ENCODE measurements at regions not wholly inside any gene's neighbourhood (a gene's known extent, or its start where the extent isn't known, plus 50 kb on each side); places are given as distances from the start of the nearest gene placed in this dataset.
A peak's percentile ranks its signal among the peaks of the same experiment; 100 is the strongest.

DNA sequence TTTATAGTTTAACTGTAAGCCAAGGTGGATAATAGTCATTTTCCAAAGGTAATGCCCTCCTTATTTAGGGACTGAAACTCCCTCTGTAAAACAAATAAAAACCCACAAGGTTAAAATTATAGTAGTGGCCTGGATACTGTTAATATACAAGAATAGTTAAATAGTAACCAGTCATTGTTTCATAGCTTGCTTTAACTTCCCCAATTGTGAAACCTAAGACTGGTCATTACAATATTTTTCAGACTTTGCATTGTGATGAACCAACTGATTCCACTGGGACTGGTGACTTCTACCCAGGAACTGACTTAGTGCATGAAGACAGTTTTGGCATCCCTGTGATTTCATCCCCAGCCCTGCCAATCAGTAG lies 162.6 kb downstream of the SMC2 start:
- DNase-seq = no peak
- no peaks in the 10 kb centered on the region for H3K27me3 ChIP-seq (ENCODE audit: control insufficient read depth, insufficient read depth, low read length)
- H3K4me3 ChIP-seq (ENCODE audit: insufficient read depth, low read depth, low read length) = no peak overlapping the region
- no peaks in the 10 kb centered on the region for H3K36me3 ChIP-seq (replicated peaks; ENCODE audit: control insufficient read depth, insufficient read depth, low read length)

DNA sequence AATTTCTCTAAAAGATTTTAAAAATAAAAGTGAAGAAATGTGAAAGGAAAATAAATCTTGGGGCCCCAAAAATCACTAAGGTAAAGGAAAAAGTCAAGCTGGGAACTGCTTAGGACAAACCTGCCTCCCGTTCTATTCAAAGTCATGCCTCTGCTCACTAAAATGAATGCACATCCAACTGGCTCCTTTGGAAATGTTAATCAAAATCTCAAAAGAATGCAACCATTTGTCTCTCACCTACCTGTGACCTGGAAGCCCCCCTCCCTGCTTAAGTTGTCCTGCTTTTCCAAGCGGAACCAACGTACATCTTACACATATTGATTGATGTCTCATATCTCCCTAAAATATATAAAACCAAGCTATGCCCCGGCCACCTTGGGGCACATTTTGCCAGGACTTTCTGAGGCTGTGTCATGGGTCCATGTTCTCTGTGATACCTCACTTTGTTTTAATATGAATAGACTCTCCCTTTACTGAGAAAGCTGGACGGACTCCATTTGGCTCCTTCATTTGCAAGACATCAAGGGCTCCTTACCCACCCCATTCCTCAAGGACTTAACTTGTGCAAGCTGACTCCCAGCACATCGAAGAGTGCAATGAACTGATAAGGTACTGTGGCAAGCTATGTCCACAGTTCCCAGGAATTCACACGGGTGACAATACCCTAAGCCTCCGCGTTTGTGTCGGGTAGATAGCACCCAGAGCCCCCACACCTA lies 164.3 kb downstream of the SMC2 start:
- no peak for DNase-seq
- H3K27me3 ChIP-seq (ENCODE audit: control insufficient read depth, insufficient read depth, low read length) = no peaks in the 10 kb centered on the region
- H3K4me3 ChIP-seq (ENCODE audit: insufficient read depth, low read depth, low read length) = peak overlapping the region; percentile 12; the same call in 1 of the 2 replicates
- no peaks in the 10 kb centered on the region for H3K36me3 ChIP-seq (replicated peaks; ENCODE audit: control insufficient read depth, insufficient read depth, low read length)

DNA sequence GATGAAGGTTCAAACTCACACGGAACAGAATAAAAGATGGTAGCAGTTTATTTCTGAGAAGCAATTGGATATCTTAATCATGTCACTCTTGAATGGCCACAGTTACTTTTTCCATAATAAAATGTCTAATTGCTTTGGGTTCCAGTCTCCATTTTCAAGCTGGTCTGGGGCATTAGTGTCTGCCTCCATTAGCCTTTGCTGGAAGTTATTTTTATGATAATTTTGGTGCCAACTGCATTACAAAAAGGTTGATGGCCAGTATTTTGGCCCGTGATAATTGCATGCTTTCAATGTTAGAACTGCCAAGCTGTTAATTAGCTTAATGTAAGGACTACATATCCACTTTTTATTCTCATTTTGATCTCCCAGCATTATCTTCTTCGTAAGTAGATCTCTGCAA lies 165.9 kb downstream of the SMC2 start:
- DNase-seq = no peak
- Histone ChIP-seq H3K36me3 (replicated peaks; ENCODE audit: control insufficient read depth, insufficient read depth, low read length) (no peaks in the 10 kb centered on the region), H3K4me3 (ENCODE audit: insufficient read depth, low read depth, low read length) (no peak overlapping the region), H3K27me3 (ENCODE audit: control insufficient read depth, insufficient read depth, low read length) (no peaks in the 10 kb centered on the region)

DNA sequence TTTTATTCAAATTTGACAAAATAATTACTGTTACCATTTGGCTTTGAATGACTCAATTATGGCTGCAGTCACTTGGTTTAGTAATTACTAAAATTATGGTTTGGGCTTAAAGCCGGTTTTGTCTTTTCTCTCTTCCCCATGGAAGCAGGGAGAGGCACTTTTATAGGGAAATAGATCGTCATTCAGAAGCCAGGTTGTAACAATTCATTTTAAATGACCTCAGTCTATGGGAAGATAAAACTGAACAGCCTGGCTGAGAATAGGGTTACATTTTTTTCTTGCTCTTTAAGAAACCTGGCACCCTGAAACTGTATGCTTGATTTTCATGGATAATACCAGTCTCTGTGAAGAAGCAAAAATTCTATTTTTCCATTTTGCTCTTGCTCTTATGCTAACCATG lies 169.8 kb downstream of the SMC2 start:
- no peaks in the 10 kb centered on the region for H3K27me3 ChIP-seq (ENCODE audit: control insufficient read depth, insufficient read depth, low read length)
- no peak for DNase-seq
- H3K4me3 ChIP-seq (ENCODE audit: insufficient read depth, low read depth, low read length) = no peak overlapping the region
- no peaks in the 10 kb centered on the region for H3K36me3 ChIP-seq (replicated peaks; ENCODE audit: control insufficient read depth, insufficient read depth, low read length)

DNA sequence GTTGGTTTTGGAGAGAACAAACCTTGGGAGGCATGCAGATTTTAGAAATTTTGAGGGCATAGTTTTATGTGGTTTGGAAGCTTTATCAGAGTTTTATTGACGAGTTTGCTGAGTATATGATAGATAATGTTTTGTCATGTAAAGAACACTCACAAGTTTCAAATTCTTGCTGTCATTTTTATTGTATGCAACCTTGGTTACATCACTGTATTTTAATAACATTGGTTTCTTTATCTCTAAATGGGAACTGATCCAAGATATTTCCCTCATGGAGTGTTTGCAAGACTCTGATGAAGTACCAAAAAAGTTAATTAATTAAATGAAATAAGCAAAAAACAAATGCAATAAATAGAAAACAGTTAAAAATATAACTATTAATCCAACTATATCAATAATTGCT lies 170.3 kb downstream of the SMC2 start:
- Histone ChIP-seq H3K4me3 (ENCODE audit: insufficient read depth, low read depth, low read length) (no peak overlapping the region), H3K27me3 (ENCODE audit: control insufficient read depth, insufficient read depth, low read length) (no peaks in the 10 kb centered on the region), H3K36me3 (replicated peaks; ENCODE audit: control insufficient read depth, insufficient read depth, low read length) (no peaks in the 10 kb centered on the region)
- no peak for DNase-seq

DNA sequence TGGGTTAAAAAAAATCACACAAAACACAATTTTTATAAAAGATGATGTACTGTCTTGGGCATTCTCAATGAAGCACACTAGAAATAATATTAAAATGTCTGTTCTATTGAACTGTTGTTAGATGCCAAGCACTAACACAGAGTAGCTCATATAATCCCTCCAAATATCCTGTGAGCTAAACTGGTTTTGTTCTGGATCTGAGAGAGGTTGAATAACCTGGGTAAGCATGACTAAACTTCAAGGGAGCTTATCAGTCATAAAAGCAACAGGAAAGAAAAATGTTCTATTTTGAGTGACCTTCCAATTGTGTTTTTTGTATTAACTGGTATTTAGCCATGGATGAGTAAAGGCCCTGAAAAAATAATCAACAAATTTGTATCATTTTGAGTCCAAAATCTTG lies 175.3 kb downstream of the SMC2 start:
- no peak overlapping the region for H3K4me3 ChIP-seq (ENCODE audit: insufficient read depth, low read depth, low read length)
- H3K36me3 ChIP-seq (replicated peaks; ENCODE audit: control insufficient read depth, insufficient read depth, low read length) = no peaks in the 10 kb centered on the region
- H3K27me3 ChIP-seq (ENCODE audit: control insufficient read depth, insufficient read depth, low read length) = no peaks in the 10 kb centered on the region
- no peak for DNase-seq

DNA sequence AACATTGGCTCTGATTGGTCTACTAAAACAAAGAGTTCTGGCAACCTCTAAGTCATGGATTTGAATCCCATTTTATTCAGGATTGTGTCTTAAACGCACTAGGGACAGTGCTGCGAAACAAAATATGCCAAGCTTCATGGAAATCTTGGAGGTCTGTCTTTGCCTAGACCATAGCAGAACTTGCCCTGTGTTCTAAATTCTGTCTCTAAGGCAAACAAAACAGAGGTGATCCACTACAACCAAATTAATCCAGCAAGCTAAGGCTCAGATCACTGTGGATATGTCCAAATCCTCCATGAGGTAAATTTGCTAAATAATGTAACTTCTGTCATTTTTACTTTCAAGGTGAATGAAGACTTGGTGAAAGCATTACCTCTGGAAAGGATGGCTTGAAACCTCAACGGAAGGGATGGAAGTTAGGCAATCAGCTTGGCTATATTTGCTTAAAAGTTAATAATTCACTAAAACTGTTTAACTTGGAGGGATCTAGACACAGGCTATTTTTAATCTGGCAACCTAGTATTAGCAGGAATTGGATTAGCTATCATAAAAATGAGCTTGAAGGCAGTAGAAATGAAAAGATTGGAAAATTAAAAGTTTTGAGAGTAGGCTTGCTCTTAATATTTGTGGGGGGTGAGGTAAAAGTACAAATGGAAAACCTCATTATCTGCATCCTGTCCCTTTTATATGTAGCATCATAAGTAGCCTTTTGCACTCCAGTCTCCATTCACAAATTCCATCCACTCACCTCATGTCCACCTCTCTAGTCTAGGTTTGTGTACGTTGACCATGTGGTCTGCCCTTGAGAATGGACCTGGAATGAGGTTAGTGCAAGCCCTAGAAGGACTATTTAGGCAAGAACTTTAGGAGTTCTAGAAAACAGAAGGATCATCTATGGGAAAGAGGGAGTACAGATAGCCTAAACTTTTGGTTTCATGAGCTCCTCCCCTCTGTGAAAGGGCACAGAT lies 176.2 kb downstream of the SMC2 start:
- Histone ChIP-seq H3K4me3 (ENCODE audit: insufficient read depth, low read depth, low read length) (no peak overlapping the region), H3K27me3 (ENCODE audit: control insufficient read depth, insufficient read depth, low read length) (no peaks in the 10 kb centered on the region), H3K36me3 (replicated peaks; ENCODE audit: control insufficient read depth, insufficient read depth, low read length) (no peaks in the 10 kb centered on the region)
- no peak for DNase-seq

DNA sequence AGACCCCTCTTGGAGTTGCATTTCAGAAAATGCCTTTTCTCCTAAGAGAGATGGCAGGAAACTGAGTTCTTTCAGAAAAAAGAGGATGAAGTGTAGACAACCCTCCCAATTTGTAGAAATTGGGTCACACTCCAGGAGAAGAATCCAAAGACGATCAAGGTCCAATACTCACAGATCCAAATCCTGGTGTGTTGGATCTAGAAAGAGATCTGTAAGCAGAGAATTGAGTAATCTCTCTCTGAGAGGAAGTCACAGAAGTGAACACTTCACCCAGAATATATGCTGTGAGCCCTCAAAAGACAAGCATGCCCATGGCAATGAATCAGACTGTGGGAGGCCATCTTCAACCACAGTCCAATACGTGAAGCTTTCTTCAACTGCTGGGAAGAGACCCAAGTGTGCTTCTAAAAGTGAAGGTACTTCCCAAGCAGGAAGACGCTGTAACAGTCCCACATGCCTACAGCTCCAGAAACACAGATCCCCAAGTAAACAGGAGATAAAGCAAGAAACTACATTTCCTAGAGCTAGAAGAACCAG lies 182.7 kb downstream of the SMC2 start:
- Histone ChIP-seq H3K36me3 (replicated peaks; ENCODE audit: control insufficient read depth, insufficient read depth, low read length) (no peaks in the 10 kb centered on the region), H3K27me3 (ENCODE audit: control insufficient read depth, insufficient read depth, low read length) (no peaks in the 10 kb centered on the region), H3K4me3 (ENCODE audit: insufficient read depth, low read depth, low read length) (no peak overlapping the region)
- no peak for DNase-seq

DNA sequence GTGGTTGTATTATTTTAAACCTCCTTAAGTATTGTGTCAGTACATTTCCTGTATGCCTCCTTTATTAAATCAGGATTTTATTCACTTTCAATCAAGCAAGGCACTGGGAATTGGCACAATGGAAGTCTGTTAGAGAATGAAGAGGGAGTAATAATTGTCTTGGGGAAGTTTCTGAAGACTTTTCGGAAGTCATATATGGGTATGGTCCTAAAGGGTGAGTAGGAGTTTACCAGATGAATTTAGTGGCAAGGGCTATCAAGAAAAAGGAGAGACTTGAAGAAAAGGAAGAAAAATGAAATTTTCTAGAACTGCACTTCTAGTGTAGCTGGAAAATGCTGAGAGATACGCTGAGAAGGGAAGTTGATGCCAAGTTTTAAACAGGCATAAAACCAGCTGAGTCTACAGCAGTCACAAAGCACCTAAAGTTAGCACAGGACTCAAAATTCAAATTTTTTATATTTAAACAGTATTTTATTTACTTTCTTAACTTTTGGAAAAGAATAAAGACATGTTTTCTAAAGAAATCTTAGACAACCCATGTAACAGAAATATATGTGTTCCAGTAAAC lies 184.9 kb downstream of the SMC2 start:
- no peak for DNase-seq
- Histone ChIP-seq H3K36me3 (replicated peaks; ENCODE audit: control insufficient read depth, insufficient read depth, low read length) (no peaks in the 10 kb centered on the region), H3K27me3 (ENCODE audit: control insufficient read depth, insufficient read depth, low read length) (no peaks in the 10 kb centered on the region), H3K4me3 (ENCODE audit: insufficient read depth, low read depth, low read length) (no peak overlapping the region)

DNA sequence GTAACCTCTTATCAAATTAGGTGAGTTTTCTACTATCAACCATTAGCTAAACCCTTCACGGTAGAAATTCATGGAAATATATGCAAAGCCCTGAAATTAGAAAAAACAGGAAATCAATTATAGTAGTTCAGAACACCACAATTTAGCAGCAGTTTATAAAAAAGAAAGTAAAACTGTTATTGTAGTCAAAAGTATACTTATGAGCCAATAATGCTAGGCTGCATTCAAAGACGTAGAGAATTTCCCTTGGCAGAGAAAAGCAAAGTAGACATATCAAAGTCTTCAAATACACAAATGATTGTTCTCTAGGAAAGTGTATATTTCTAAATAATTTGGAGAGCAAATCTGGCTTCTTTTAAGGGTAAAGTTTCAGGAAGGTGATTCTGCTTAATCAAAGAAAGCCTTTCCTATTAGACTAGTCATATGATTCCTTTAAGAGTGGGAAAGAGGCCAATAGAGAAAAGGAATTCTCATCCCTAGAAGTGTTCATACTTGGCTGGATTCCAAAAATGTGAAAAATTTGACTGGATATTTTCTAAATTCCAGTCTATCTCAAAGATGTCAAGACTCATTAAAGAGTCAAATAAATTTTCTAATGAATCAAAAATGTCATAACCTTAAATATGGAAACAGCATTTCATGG lies 185.5 kb downstream of the SMC2 start:
- no peak for DNase-seq
- Histone ChIP-seq H3K36me3 (replicated peaks; ENCODE audit: control insufficient read depth, insufficient read depth, low read length) (no peaks in the 10 kb centered on the region), H3K27me3 (ENCODE audit: control insufficient read depth, insufficient read depth, low read length) (no peaks in the 10 kb centered on the region), H3K4me3 (ENCODE audit: insufficient read depth, low read depth, low read length) (no peak overlapping the region)

DNA sequence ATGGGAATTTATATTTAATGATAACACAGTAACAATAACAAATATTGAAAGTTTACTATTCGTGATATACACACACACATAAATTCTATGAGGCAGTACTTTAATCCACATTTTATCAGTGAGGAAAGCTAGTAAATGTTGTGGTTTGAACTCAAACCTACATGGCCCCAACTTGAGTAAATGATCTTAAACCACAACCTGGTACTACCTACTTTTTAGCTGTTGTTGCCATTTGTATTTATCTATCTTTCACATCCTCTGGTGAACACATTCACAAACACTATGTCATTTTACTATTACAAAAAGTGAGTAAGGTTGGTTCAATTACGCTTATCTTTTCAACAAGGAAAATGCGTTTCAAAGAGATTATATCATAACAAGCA lies 186.1 kb downstream of the SMC2 start:
- Histone ChIP-seq H3K27me3 (ENCODE audit: control insufficient read depth, insufficient read depth, low read length) (no peaks in the 10 kb centered on the region), H3K4me3 (ENCODE audit: insufficient read depth, low read depth, low read length) (no peak overlapping the region), H3K36me3 (replicated peaks; ENCODE audit: control insufficient read depth, insufficient read depth, low read length) (no peaks in the 10 kb centered on the region)
- DNase-seq = no peak

DNA sequence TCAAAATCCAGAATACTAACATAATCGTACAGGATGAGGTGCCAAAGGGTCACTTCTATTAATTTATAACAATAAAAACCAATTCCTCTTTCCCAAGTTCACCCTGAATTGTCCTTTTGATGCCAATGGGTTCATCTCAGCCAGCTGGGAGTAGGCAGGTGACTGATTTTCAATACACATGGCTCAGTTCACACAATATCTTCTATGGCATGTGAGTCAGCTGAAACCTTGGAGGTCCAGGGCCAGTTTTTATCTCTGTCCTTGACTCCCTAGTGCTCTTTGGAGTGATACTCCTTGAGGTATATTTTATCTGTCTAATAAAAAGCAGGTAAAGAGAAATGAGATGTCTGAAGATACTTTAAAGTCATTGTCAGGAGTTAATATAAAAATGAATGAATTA lies 186.6 kb downstream of the SMC2 start:
- Histone ChIP-seq H3K36me3 (replicated peaks; ENCODE audit: control insufficient read depth, insufficient read depth, low read length) (no peaks in the 10 kb centered on the region), H3K4me3 (ENCODE audit: insufficient read depth, low read depth, low read length) (no peak overlapping the region), H3K27me3 (ENCODE audit: control insufficient read depth, insufficient read depth, low read length) (no peaks in the 10 kb centered on the region)
- DNase-seq = no peak

DNA sequence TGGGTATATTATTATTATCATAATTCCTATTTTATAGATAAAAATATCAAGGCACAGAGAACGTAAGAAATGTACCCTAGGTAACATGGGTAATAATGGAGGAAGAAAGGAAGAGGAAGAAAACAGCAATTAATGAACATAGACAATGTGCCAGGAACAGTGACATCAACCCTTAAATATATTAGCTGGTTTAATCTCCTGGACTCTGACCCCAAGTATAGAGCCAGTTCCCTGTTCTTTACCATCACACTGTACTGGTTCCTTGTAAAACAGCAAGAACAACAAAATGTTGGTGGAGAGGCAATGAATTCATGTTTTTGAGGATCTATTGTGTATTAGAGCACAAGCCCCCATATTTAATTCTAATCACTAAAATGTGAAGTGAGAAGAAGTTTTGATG lies 192.1 kb downstream of the SMC2 start:
- DNase-seq = no peak
- Histone ChIP-seq H3K4me3 (ENCODE audit: insufficient read depth, low read depth, low read length) (no peak overlapping the region), H3K36me3 (replicated peaks; ENCODE audit: control insufficient read depth, insufficient read depth, low read length) (no peaks in the 10 kb centered on the region), H3K27me3 (ENCODE audit: control insufficient read depth, insufficient read depth, low read length) (no peaks in the 10 kb centered on the region)

DNA sequence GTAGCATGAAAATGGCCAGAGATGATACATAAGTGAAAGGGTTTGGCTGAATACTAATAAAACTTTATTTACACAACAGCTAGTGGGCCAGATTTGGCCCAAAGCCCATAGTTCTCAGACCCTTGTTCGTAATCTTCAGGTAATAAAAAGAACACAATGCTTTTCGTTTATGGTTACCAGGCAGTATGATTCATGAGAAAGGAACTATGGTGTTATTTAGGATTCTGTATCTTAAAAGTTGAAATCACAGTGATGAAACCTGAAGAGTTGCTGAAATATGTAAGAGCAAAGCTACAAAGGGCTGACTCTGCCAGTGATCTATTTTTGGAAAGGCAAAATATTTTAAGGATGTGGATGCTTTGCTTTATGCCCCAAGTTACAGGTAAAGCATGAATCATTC lies 192.7 kb downstream of the SMC2 start:
- H3K4me3 ChIP-seq (ENCODE audit: insufficient read depth, low read depth, low read length) = no peak overlapping the region
- no peaks in the 10 kb centered on the region for H3K27me3 ChIP-seq (ENCODE audit: control insufficient read depth, insufficient read depth, low read length)
- no peak for DNase-seq
- H3K36me3 ChIP-seq (replicated peaks; ENCODE audit: control insufficient read depth, insufficient read depth, low read length) = no peaks in the 10 kb centered on the region

All from H7 (cell line).